HG02840 (cell line): ENCODE measurements at regions not wholly inside any gene's neighbourhood (a gene's known extent, or its start where the extent isn't known, plus 50 kb on each side); places are given as distances from the start of the nearest gene placed in this dataset.

Source experiments
- ATAC-seq: cut with Tn5 transposase; IDR thresholded peaks from one replicate; pipeline ENCODE4 v1.9.1; 2021; ENCODE audit warnings: mild to moderate bottlenecking, moderate library complexity, moderate number of reproducible peaks; ENCODE audit not compliant: unreplicated experiment, low FRiP score

GRCh38 chr3:176933704-176934103 is 263.6 kb downstream of the TBL1XR1 start:
- ATAC-seq, result no peak

GRCh38 chr3:176932433-176932832 is 264.8 kb downstream of the TBL1XR1 start:
- ATAC-seq, result no peak

GRCh38 chr3:176931991-176932390 is 265.3 kb downstream of the TBL1XR1 start:
- no peak for ATAC-seq

GRCh38 chr3:176930942-176931341 is 266.3 kb downstream of the TBL1XR1 start:
- ATAC-seq, result no peak

GRCh38 chr3:176928582-176928931 is 268.7 kb downstream of the TBL1XR1 start:
- ATAC-seq, result no peak

GRCh38 chr3:176927706-176928581 is 269.3 kb downstream of the TBL1XR1 start:
- no peak for ATAC-seq

GRCh38 chr3:176927280-176927679 is 270.0 kb downstream of the TBL1XR1 start:
- ATAC-seq, result no peak

GRCh38 chr3:176926688-176927087 is 270.6 kb downstream of the TBL1XR1 start:
- ATAC-seq, result no peak

GRCh38 chr3:176926034-176926433 is 271.2 kb downstream of the TBL1XR1 start:
- no peak for ATAC-seq

- ATAC-seq, result no peak
Measured at GRCh38 chr3:176920766-176921160, 276.5 kb downstream of the TBL1XR1 start.

GRCh38 chr3:176919836-176920765 is 277.2 kb downstream of the TBL1XR1 start:
- no peak for ATAC-seq

- ATAC-seq, result no peak
Measured at GRCh38 chr3:176916777-176917176, 280.5 kb downstream of the TBL1XR1 start.

- no peak for ATAC-seq
Measured at GRCh38 chr3:176914764-176915163, 282.5 kb downstream of the TBL1XR1 start.

- no peak for ATAC-seq
Measured at GRCh38 chr3:176911579-176911978, 285.7 kb downstream of the TBL1XR1 start.

- no peak for ATAC-seq
Measured at GRCh38 chr3:176909044-176909443, 288.2 kb downstream of the TBL1XR1 start.

- ATAC-seq, result no peak
Measured at GRCh38 chr3:176906046-176906905, 291.0 kb downstream of the TBL1XR1 start.

GRCh38 chr3:176905331-176905730 is 292.0 kb downstream of the TBL1XR1 start:
- ATAC-seq, result no peak

GRCh38 chr3:176904506-176904905 is 292.8 kb downstream of the TBL1XR1 start:
- ATAC-seq, result no peak

- no peak for ATAC-seq
Measured at GRCh38 chr3:176896640-176897039, 300.6 kb downstream of the TBL1XR1 start.

GRCh38 chr3:176896165-176896564 is 301.1 kb downstream of the TBL1XR1 start:
- ATAC-seq, result no peak
